H7 (cell line): ENCODE measurements at regions not wholly inside any gene's neighbourhood (a gene's known extent, or its start where the extent isn't known, plus 50 kb on each side); places are given as distances from the start of the nearest gene placed in this dataset.

Experiments
- DNase-seq: peaks from one replicate; pipeline ENCODE4 v3.0.0; 2012
- H3K27me3 ChIP-seq: 2 replicates; pipeline ENCODE4 v1.6.0; 2011; ENCODE audit warnings: mild to moderate bottlenecking, low read length; ENCODE audit not compliant: control insufficient read depth, insufficient read depth
- H3K36me3 ChIP-seq: replicated peaks from 2 replicates; pipeline ENCODE4 v1.5.1; 2011; ENCODE audit warnings: low read length; ENCODE audit not compliant: control insufficient read depth, insufficient read depth
- H3K4me3 ChIP-seq: 2 replicates; pipeline ENCODE4 v1.5.1; 2011; ENCODE audit warnings: low read depth, mild to moderate bottlenecking, control low read depth, low read length, moderate library complexity; ENCODE audit not compliant: insufficient read depth

DNA sequence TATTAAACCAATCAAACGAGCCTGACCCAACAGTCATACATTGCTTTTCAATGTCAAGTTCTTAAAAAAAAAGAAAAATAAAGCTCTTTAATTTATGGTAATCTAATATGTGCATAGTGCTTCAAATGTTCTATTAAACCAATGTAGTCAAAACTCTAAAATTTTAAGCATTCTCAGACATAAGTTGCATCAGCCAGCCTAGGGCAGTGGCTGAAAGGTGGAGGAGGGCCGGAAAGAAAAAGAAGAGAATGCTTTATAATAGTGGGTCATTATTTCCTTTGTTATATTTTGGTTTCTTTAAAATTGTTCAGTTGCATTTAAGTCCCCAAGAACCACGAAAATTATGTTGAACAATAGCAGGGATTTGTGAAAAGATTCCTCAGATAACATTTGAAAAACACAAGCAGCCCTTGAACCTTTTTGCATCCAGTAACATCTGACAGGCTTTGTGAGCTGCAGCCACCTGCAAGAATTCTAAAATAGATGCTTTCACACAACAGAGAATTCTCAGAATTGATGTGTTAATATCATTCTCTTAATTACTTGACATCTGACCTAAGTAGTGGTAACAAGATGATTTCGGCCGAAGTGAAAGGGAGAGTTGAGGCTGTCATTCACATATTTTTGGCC is 252.1 kb downstream of the CDCA7 start:
- DNase-seq, result no peak
- no peaks in the 10 kb centered on the region for H3K27me3 ChIP-seq
- H3K4me3 ChIP-seq, result no peak overlapping the region

DNA sequence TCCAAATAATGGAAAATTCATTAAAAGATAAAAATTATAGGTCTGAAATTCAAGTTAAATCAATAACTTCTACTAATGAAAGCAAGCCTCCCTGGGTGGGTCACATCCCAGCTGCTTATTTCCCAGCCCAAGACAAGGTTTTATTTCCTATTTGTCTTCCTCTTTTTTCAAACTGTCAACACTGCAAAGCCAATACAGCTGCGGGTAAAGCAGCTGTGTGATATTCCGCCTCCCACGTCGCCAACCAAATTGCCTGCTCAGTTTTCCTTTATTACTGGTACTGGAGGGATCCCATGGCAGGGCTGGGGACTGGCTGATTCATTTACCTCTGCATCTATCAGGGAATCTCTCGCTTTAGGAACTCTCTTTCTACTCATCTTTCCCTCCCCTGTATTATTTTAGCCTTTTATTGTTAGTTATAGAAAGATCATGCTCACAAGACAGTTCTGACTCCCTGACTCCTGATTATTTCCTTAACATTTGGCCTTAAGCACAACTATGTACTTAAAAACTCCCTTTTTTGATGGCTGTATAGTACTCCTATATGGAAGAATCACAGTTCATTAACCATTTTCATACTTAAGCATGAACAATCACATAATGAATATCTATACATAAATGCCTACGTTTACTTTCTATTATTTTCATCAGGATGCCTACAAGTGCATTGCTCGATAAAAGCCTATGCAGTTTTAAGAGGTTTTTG is 253.1 kb downstream of the CDCA7 start:
- DNase-seq, result no peak
- Histone ChIP-seq H3K36me3 (no peaks in the 10 kb centered on the region), H3K27me3 (no peaks in the 10 kb centered on the region), H3K4me3 (no peak overlapping the region)

More for the DNA sequence above, 252.1 kb downstream of the CDCA7 start:
- H3K36me3 ChIP-seq, result no peaks in the 10 kb centered on the region

DNA sequence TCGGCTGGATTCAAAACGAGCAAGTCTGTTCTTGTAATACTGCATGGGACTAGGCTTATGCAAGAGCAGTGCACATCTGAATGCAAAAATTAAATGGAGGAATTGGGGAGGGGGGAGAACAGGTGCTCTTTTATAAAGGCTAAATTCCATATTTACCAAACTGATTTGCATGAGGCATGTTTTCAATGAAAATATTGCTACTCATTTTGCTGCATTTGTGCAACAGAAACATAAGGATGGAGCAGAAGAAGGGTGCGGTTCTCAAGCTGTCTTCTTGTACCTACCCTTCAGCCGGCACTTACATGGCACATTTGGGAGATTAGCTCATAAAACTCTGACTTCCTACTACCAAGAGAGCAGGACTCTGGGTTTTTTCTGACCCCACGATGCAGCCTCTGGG is 256.4 kb downstream of the CDCA7 start:
- Histone ChIP-seq H3K27me3 (no peaks in the 10 kb centered on the region), H3K36me3 (no peaks in the 10 kb centered on the region), H3K4me3 (no peak overlapping the region)
- no peak for DNase-seq

DNA sequence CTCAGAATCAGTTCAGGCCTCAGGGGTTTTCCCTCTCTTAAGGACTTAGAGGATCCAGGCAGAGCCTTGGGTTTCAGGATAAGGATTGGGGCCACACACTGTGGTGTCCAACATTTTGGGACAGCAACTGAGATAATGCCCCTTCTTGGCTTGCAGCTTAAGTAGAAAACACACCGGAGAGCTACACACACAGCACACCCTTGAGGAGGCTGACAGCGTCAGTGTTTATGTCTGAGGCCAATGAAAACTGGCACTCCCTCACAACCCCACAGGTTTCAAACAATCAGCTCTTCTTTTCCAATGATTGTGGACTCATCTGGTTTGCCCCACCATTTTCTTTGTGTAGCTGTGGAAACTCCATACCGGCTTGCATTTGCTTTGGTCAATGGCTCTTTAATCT is 257.7 kb downstream of the CDCA7 start:
- Histone ChIP-seq H3K27me3 (no peaks in the 10 kb centered on the region), H3K4me3 (no peak overlapping the region), H3K36me3 (no peaks in the 10 kb centered on the region)
- DNase-seq, result no peak

DNA sequence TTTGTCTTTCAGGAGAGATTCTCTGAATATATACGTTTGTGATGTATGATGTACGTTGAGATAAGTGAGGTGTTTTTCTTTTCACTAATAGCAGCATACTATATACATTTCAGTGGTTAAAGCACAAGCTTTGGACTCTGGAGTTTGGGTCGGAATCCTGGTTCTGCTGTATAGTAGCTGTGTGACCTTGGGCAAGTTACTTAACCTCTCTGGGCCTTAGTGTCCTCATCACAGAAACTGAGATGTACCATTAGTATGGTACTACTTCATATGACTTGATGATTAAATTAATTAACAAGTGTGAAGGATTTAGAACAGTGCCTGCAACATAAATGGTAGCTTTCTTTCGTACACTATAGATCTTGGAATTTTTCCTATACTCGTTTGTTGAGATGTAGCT is 258.7 kb downstream of the CDCA7 start:
- no peaks in the 10 kb centered on the region for H3K36me3 ChIP-seq
- H3K4me3 ChIP-seq, result no peak overlapping the region
- no peaks in the 10 kb centered on the region for H3K27me3 ChIP-seq
- DNase-seq, result no peak

DNA sequence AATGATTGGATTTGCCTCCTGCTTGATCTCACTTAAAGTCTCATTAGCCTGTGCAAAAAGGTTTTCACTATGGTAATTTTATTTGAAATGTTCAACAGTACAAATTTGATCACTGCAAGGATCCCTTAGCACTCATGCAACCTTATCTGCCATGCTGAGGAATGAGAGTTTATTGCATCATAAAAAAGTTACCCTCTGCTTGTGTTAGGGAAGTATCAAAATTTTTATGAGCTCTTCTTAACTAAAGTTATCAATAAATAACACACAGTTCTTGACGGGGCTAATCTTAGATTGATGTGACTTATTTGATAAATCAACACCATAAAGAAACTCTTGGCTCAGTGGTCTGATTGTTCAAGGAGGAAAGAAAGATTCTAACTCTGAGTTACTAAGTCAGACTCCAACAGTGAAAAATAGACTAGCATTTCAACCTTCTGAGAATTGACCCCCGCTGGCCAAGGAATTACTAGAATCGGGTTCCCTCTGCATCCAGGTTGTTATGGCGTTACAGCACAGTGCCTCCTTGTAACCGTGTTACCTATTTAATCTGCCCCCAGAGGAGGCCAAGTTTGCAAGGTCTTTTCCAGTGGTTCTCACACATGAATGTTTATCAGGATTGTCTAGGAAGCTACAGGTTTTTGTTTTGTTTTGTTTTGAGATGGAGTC is 259.7 kb downstream of the CDCA7 start:
- H3K27me3 ChIP-seq, result no peaks in the 10 kb centered on the region
- no peak for DNase-seq
- no peaks in the 10 kb centered on the region for H3K36me3 ChIP-seq
- no peak overlapping the region for H3K4me3 ChIP-seq

DNA sequence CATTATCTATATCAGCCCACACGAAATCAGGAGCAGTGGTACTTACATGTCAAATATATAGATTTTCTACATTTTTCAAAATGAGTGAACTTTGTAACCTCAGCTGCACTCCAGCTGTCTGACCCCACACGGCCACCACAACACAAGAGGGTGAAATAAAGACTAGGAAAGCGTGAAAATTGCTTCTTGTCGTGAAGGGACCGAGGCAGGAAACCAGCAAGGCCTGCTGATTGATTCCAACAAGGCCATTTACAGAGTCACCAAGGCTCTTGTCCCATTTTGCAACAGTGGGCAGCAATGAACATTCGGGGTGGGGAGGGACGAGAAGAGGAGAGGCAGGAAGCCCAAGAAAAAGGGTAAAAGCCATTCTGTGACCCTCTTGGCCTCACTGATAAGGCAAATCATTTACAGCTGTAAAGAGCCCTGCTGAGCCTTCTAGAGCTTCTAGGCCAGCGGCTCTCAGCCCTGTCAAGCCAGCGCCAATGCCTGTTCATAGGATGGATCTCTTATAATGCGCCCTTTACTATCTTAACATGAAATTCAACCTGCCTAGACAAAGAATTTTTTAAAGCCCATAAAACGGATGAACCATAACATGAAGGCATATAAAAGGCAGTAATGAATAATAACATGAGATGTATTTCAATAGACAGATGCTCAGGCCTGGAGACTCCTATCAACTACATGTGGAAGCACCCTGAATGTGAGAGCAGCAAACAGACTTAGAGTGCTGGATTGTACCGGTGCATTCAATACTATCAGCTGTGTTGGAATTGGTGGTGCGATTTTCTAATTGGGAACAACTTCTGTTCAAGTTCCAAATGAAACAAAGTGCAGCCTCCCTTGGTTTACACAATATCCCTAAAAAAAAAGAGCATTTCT is 269.0 kb downstream of the CDCA7 start:
- Histone ChIP-seq H3K36me3 (no peaks in the 10 kb centered on the region), H3K4me3 (no peak overlapping the region), H3K27me3 (no peaks in the 10 kb centered on the region)
- peak; percentile 36 for DNase-seq

DNA sequence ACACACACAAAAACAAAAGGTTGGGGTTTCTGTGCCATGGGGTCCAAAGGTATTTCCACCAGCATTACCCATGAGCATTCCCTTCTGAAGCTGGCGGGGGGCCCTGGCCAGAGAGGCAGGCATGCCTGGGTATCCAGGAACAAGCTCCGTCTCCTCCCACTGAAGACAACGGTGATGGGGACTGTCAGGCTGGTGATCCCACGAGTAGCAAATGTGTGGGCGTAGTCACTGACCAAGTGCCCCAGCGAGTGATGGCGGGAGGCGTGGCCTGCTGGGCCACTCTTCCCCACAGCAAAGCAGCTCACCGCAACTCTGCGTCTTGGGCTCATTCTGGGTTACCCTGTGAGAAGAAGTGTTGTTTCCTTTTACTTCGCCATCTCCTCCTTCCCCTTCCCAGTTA is 270.6 kb downstream of the CDCA7 start:
- H3K27me3 ChIP-seq, result no peaks in the 10 kb centered on the region
- DNase-seq, result no peak
- H3K36me3 ChIP-seq, result no peaks in the 10 kb centered on the region
- H3K4me3 ChIP-seq, result no peak overlapping the region

DNA sequence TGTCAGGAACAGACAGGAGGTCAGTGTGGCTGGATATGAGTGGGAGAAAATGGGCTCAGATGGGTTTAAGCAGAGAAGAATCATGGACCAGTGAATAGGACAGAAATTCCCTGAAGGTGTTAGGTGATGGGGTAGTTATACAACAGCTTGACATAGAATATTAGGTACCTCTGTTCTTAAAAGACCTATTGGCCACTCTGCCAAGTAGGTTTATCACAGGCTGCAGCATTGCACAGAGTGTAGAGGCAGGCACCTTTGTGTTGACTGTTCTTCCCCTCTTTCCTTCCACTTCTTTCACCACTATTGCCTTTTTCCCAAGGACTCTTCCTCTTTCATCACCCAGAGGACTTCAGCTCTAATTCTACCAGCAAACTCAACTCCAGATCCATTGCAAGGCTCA is 274.4 kb downstream of the CDCA7 start:
- no peak for DNase-seq
- Histone ChIP-seq H3K36me3 (no peaks in the 10 kb centered on the region), H3K27me3 (no peaks in the 10 kb centered on the region), H3K4me3 (no peak overlapping the region)

DNA sequence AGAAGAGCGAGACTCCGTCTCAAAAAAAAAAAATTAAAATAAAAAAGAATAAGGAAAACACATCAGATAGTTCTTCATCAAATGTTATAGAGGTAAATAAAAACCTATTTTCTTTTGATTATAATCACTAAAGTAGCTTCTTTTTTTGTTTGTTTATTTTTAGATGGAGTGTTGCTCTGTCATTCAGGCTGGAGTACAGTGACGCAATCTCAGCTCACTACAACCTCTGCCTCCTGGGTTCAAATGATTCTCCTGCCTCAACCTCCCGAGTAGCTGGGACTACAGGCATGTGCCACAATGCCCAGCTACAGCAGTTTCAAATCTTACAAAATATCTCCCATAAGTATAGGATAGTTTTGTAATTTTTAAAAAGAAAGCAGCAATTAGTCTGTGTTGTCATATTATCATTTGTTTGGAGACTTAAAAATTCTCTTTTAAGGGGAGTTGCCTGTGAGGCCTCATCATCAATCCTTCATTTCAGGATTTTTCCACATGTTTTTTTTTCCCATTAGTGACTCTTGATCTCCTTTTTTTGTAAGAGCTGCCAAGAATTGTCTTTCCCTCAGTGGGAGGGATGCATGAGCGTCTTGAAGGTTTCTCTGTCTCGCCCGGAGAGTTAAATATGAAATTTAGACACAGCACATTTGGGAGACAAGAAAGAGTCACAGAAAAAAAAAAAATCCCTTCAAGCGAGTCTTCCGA is 275.9 kb downstream of the CDCA7 start:
- H3K36me3 ChIP-seq, result no peaks in the 10 kb centered on the region
- no peak for DNase-seq
- no peak overlapping the region for H3K4me3 ChIP-seq
- H3K27me3 ChIP-seq, result no peaks in the 10 kb centered on the region

DNA sequence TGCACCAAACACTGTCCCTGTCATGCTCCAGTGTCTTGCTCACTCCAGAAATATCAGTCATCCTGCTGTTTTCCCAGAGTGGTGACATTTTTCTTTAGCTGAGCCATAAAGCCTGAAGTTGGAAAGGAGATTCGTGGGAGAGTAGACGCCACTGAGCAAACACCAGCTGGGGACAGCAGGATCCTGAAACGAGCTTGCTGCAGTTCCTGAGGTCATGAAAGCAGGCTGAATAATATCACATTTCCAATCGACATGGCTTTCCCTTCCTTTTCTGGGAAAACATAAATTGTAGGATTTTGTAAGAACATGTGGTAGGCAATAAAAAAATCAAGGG is 276.4 kb downstream of the CDCA7 start:
- no peaks in the 10 kb centered on the region for H3K36me3 ChIP-seq

DNA sequence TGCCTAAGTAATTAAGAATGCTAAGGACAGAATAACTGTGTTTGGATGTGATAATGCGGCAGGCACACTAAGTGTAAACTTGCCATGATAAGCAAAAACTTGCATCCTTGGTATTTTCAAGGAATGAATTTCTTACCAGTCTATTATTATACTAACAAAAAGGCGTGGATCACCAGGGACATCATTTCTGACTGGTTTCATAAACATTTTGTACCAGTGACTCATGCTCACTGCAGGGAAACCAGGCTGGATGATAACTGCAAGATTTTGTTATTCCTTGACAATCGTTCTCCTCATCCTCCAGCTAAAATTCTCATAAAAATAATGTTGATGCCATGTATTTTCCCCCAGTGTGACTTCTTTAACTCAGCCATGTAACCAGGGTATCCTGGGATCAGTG is 289.5 kb downstream of the CDCA7 start:
- Histone ChIP-seq H3K27me3 (no peaks in the 10 kb centered on the region), H3K36me3 (no peaks in the 10 kb centered on the region), H3K4me3 (no peak overlapping the region)
- DNase-seq, result no peak

More for the DNA sequence above, 276.4 kb downstream of the CDCA7 start:
- Histone ChIP-seq H3K4me3 (no peak overlapping the region), H3K27me3 (no peaks in the 10 kb centered on the region)
- no peak for DNase-seq

DNA sequence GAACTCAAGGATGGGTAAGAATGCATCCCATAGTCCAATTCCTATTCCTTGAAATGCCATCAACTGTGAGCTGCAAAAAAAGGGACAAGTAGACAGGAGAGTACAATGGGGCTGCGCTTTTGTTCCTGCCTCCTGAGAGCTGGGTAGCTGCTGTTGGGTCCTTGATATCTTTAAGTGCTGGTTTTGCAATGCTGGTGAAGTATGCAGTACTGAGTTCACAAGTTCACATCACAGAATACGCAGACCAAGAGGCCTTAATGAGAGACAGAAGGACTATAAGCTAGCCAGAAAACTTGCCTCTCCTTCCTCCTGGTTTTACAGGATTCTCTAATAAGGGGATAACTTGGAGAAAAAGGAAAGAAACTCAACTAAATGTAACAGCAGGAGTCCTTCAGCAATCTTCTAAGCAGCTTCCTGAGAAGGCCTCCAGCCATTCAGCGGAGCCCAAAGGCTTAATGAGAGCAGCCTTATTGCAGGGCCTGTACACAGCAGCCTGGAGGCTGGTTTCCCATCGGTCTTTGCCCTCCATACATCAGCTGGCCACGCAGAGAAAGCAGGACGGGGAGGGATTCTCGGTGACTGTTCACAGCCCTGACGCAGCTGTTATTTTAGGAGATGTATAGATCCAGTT is 293.1 kb downstream of the CDCA7 start:
- Histone ChIP-seq H3K4me3 (no peak overlapping the region), H3K27me3 (no peaks in the 10 kb centered on the region), H3K36me3 (no peaks in the 10 kb centered on the region)
- no peak for DNase-seq

DNA sequence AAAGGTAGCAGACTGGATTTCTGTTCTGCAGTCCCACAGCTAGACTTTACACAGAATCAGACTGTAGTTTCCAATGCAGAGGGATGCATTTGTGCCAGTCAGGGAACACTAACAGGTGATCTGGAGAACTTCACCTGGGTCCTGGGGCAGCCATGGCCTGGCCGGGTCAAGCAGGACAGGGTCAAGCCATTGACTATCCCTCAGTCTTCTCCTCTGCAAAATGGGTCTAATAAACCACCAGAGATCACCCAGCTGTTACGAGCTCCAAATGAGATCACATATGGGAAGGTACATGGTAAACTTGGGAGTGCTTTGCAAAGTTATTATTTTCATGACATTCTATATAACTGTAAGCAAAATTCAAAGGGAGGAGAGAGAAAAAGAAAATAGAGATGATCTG is 294.1 kb downstream of the CDCA7 start:
- no peak for DNase-seq
- Histone ChIP-seq H3K27me3 (no peaks in the 10 kb centered on the region), H3K36me3 (no peaks in the 10 kb centered on the region), H3K4me3 (no peak overlapping the region)
